NCI-H2081 treated with DMSO at 0.1 percent for 48 hours (cell line): ENCODE measurements at regions not wholly inside any gene's neighbourhood (a gene's known extent, or its start where the extent isn't known, plus 50 kb on each side); places are given as distances from the start of the nearest gene placed in this dataset.
"Not testable (repeated sequence)": the region's sequence is repeated elsewhere in the genome, so short reads cannot be mapped to it uniquely, and the experiment has no call there.

Source experiments
- DNase-seq: peaks from one replicate; lab custom pipeline; 2025; lab: John Stamatoyannopoulos, UW

GRCh38 chr2:128613876-128614275, 295.2 kb upstream of the HS6ST1 start:
- no peak for DNase-seq

- DNase-seq, result not testable (repeated sequence)
Measured at GRCh38 chr2:128614907-128615306, 296.2 kb upstream of the HS6ST1 start.

GRCh38 chr2:128615571-128615970, 296.9 kb upstream of the HS6ST1 start:
- no peak for DNase-seq

- DNase-seq, result no peak
Measured at GRCh38 chr2:128617029-128617590, 298.4 kb upstream of the HS6ST1 start.

DNA sequence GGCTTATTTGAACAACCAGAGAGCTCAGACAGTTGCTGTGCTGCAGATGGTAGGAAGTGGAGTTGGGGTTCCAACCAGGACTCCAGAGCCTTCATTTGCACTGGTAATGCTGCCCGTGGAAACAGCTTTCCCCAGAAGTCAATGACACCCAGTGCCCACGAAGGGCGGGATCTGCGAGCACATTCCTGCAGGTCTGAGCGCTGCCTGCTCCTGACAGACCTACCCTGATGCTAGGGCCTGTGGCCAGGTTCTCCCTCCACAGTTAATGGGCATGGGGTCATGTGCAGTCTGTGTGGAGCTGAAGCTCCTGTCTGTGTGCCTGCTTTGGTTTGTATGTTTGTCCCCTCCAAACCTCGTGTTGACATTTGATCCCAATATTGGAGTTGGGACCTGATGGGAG, 299.0 kb upstream of the HS6ST1 start:
- no peak for DNase-seq

DNA sequence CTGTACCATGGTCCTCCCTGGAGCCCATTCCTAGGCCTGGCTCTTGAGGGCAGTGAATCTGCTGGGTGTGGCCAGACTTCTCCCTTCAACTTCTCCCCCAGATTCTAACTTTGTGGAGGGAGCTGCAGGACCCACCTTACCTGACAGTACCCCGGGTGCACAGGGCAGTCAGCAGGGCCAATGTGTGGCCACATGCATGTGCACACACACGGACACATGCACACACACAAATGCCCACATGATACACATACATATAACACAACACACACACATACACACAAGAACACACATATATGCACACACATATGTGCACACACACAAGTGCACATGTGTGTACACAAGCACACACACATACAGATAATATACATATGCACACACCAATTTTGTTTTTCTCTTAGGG, 300.0 kb upstream of the HS6ST1 start:
- no peak for DNase-seq

DNA sequence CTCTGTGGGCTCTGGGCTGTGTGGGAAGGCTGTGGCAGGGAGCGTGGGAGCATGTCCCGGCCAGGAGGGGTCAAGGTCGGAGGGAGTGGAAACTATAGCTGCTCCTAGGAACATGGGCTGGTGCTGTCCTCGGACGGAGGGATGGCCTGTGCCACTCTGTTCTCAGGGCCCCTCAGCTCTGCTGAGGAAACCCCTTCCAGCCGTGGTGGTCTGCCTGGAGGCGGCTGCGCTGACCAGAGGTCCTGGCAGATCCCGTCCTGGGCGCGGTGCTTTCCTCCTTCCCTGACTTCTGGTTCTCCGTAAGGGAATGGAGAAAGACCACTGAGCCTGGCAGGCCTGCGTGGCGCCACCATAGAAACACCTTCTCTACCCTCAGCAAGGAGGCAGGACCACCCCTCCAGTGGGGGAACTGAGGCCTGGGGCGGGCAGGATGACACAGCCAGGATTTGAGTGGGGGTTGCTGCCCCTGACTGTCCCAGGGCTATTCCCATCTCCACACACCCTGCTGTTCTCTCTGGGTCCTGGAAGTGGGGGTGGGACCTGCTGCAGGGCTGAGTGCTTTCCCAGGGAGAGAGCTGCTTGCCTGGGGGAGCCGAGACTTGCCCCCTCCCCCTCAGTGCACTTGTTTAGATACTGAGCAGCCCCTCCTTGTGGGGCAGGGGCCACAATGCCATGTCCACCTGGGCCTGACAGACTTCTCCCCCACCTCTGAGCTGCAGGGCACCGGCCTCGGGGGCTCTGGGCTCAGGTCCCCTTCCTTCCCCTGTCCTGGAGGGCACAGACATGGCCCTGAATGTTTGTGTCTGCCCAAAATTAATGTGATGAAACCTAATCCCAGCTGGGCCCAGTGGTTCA, 301.0 kb upstream of the HS6ST1 start:
- DNase-seq, result no peak

DNA sequence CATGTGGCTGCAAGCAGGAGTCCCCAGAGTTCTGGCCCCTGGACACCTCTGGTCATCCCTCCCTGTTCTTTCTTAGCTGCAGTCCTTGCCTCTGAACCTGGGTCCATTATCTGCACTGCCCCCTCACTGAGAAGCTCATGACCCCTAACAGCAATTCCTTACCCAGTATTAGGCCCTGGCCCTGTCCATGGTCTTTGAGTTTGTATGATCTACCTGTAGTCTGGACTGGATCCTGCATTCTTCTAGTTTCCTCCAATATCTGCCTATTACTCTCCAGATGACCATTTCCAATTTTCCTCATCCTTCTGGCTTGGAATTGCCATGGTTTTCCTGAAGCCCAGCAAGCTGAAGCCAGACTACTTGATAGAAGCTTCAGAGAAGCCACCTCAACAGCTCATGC, 302.4 kb upstream of the HS6ST1 start:
- no peak for DNase-seq

- no peak for DNase-seq
Measured at GRCh38 chr2:128622371-128622770, 303.7 kb upstream of the HS6ST1 start.

DNA sequence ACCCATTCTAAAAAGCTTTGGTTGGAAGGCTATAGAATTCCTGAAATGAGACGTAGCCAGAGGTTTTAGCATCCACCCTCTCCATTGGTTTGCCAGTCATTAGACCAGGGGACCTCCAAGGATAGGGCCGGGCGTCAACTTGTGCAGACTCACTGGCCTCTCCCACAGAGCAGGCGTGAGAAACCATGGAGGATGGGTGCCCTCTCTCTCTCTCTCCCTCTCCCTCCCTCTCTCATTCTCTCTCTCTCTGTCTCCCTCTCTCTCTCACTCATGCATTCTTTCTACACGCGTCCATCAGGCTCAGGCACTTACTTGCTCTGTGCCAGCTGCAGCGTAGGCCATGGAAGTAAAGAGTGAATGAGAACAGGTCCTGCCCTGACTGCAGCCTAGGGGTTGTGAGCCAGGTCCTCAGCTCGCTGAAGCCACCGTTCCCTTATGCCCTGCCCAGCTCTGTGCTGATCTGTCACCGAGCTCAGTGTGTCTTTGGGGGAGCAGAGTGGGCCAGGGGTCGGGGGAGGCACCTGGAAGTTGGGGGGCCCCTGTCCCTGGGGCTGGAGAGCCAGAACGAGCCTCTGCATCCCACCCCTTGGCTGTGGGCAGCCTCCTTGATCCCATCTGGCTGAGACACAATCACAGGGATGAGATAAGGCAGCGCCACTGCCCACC, 304.4 kb upstream of the HS6ST1 start:
- no peak for DNase-seq

GRCh38 chr2:128623776-128624761, 305.4 kb upstream of the HS6ST1 start:
- DNase-seq, result no peak

- DNase-seq, result no peak
Measured at GRCh38 chr2:128624956-128625355, 306.3 kb upstream of the HS6ST1 start.

DNA sequence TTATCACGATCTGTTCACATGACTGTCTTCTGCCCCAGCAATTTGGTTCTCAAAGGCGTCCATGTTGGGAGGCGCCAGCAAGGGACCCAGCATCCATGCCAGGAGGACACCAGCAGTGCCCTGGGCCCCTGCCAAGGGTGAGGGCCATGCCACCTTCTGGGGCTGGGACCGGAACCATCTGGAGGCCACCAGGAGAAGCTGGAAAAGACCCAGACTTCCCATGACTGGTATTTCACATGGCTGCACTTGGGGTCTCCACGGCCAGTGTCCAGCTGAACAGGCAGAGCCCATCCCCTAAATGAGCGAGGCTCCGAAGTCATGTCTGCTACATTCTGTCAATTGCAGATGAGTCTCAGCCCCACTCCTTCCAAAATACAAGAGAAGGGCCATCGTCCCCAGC, 306.8 kb upstream of the HS6ST1 start:
- no peak for DNase-seq

DNA sequence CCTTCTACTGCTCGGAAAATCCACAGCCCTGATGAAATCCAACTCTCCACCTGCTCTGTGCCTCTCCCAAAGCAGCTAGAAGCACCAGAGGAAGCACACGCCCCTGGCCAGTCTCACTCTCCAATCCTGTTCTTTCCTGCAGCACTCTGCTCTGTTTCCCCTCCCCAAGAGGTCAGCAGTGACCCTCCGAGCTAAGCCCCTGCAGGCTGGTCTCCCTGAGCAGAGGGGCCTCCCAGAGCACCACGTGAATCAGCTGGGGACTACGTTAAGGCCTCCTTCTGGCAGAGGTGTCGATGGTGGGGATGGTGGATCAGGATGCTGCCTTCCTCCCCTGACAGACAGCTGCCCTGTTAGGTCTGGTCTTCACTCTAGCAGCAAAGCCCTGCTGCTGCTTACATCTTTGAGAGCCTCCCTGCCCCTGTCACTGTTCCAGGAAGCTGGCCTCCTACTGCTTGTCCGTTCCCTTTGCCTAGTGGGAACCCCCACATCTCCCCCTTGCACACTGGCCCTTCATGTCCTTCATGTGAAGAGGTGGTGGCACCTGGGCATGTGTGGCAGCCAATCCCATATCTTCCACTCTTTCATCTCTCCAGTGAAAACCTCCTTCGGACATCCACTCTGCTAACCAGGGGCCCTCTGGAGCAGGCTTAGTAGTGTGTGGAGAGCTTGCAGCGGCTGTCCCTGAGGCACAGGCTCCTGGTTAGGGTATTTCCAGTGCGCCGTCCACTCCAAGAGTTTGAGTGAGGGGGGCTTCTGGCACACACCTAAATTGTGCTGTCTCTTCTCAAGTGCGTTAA, 307.5 kb upstream of the HS6ST1 start:
- DNase-seq, result no peak

GRCh38 chr2:128626760-128627511, 308.3 kb upstream of the HS6ST1 start:
- DNase-seq, result no peak

DNA sequence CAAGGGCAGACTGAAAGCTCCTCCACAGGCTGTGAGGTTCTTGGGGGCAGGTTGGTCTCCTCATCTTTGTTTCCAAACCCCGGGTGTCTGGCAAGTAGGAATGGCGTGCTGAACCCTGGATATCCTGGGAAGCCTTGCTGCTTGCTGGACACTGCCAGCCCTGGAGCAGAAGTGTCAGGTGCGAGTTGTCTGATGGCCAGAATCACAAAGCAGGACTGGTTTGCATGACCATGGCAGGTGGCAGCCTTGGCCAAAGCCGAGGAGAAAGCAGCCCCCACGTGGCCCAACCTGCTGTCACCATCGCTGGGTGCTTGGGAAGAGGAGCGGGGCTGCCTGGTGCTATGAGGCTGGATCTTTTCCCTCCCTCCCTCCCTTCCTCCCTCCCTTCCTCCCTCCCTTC, 309.5 kb upstream of the HS6ST1 start:
- DNase-seq, result no peak

- DNase-seq, result no peak
Measured at GRCh38 chr2:128628996-128629395, 310.3 kb upstream of the HS6ST1 start.

DNA sequence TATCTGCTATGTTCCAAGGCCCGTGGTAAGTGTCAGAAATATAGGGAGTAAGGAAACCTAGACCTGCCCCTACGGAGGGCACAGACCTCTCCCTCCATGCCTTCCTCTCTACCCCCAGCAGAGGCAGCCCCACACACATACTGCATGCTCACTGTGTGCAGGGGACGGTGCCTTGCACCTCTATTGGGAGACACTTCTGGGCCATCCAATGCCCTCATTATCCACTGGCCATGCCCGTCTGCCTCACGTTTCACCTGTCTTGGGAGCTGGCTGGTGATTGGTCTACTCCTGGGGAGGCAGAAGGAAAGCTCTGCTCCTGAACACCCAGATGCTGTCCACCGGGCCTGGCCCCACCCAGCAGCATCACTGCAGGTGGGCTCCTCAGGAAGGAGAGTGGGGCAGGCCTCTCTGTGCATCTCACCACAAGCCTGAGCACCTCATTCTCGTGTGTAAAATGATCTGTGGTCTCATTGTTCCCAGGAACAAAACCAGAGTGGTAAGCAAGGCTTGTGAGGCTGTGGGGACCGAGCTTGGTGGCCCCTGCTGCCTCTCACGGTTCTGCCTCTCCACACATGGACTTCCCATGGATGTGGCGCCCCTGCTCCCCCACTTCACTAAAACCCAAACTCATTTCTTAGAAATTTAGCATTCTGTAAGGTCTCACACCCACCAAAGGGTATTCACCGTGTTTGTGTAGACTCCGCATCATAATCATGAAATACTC, 312.5 kb upstream of the HS6ST1 start:
- DNase-seq, result no peak

DNA sequence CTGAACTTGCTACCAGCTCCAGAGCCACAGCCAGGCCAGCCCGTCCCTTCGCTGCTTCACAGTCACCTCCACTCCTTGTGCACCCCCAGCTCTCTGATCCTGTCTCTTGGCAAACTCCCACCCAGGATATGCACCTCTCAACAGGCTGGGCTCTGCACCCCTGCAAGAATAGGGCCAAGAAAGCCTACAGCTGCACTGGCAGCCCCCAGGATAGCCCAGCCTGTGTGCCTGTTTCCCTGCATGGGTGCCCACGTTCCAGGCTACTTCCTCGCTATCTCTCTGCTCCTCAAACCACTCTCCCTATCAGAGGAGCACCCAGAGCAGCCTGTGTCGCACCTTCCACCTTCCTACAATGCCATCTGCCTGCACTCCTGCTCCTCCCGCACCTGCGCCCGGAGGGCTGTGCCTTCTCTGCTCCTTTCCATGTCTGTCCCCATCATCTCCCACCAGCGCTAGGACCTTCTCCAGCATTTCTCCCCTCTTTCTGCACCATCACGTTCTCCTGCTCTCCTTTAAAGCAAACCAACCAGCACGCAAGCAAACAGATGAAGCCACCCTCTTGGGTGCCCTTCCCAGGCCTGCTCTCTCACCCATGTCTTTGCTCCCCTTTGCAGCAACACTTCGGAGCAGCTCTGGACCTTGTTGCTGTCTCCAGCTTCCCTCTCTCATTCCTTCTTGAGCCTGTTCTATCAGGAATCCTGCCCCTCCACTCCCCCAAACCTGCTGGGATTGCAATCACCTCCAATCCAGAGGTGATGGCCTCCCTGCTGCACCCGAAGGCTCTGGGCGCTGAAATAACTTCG, 313.2 kb upstream of the HS6ST1 start:
- no peak for DNase-seq
